A172 (cell line): ENCODE measurements at regions not wholly inside any gene's neighbourhood (a gene's known extent, or its start where the extent isn't known, plus 50 kb on each side); places are given as distances from the start of the nearest gene placed in this dataset.

Experiments
- DNase-seq: peaks from one replicate; pipeline ENCODE4 v3.0.0-alpha.2; 2015; ENCODE audit warnings: low spot score

- no peak for DNase-seq
Observed at GRCh38 chr18:51933903-51934302, 406.1 kb upstream of the DCC start.

GRCh38 chr18:51936115-51936514 lies 403.9 kb upstream of the DCC start:
- DNase-seq: no peak

- no peak for DNase-seq
Observed at GRCh38 chr18:51941999-51942398, 398.0 kb upstream of the DCC start.

- no peak for DNase-seq
Observed at GRCh38 chr18:51943281-51943680, 396.7 kb upstream of the DCC start.

- no peak for DNase-seq
Observed at GRCh38 chr18:51946946-51947345, 393.1 kb upstream of the DCC start.

- DNase-seq: no peak
Observed at GRCh38 chr18:51952844-51953243, 387.2 kb upstream of the DCC start.

- no peak for DNase-seq
Observed at GRCh38 chr18:51953521-51953920, 386.5 kb upstream of the DCC start.

- DNase-seq: no peak
Observed at GRCh38 chr18:51955136-51955535, 384.9 kb upstream of the DCC start.

- DNase-seq: no peak
Observed at GRCh38 chr18:51957001-51957400, 383.0 kb upstream of the DCC start.

GRCh38 chr18:51980101-51980500 lies 359.9 kb upstream of the DCC start:
- no peak for DNase-seq

GRCh38 chr18:51988277-51988676 lies 351.7 kb upstream of the DCC start:
- no peak for DNase-seq

- no peak for DNase-seq
Observed at GRCh38 chr18:51997129-51997528, 342.9 kb upstream of the DCC start.

GRCh38 chr18:51998066-51998465 lies 341.9 kb upstream of the DCC start:
- no peak for DNase-seq

GRCh38 chr18:51998711-51999110 lies 341.3 kb upstream of the DCC start:
- no peak for DNase-seq

GRCh38 chr18:51999351-51999750 lies 340.6 kb upstream of the DCC start:
- DNase-seq: no peak

GRCh38 chr18:52000435-52000834 lies 339.6 kb upstream of the DCC start:
- no peak for DNase-seq

GRCh38 chr18:52001106-52001505 lies 338.9 kb upstream of the DCC start:
- DNase-seq: no peak

GRCh38 chr18:52002600-52002999 lies 337.4 kb upstream of the DCC start:
- DNase-seq: no peak

GRCh38 chr18:52007105-52007504 lies 332.9 kb upstream of the DCC start:
- no peak for DNase-seq

GRCh38 chr18:52008330-52008729 lies 331.7 kb upstream of the DCC start:
- DNase-seq: no peak

GRCh38 chr18:52008736-52009135 lies 331.3 kb upstream of the DCC start:
- no peak for DNase-seq

- DNase-seq: no peak
Observed at GRCh38 chr18:52009958-52010357, 330.0 kb upstream of the DCC start.

- no peak for DNase-seq
Observed at GRCh38 chr18:52045946-52046675, 293.9 kb upstream of the DCC start.

GRCh38 chr18:52046842-52047241 lies 293.2 kb upstream of the DCC start:
- no peak for DNase-seq
